GM21381 (cell line): ENCODE measurements at regions not wholly inside any gene's neighbourhood (a gene's known extent, or its start where the extent isn't known, plus 50 kb on each side); places are given as distances from the start of the nearest gene placed in this dataset.

ENCODE experiments used
- ATAC-seq: cut with Tn5 transposase; IDR thresholded peaks from one replicate; pipeline ENCODE4 v1.9.1; 2021; ENCODE audit warnings: mild to moderate bottlenecking, moderate library complexity; ENCODE audit not compliant: unreplicated experiment

DNA sequence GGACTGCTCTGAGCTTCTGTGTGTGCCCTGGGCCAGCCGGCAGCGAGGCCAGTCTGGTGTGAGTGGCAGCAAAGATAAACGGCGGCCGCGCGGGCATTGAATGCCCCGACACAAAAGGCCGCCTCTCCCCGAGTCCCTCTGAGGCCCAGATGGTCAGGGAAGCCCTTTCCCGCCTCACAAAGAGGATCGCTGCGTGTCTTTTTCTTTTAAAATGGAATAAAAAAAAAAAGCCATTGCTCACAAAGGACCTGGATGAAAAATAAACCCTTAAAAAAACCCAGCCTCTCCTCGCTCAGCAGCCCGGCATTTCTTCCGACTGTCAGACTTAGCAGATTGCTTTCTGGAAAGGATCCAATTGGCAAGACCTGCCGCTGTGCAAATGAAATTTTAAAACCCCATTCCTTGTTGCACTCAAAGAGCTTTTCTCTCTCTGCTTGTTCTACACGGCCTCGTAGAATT, 578.7 kb downstream of the BCOR start:
- no peak for ATAC-seq

DNA sequence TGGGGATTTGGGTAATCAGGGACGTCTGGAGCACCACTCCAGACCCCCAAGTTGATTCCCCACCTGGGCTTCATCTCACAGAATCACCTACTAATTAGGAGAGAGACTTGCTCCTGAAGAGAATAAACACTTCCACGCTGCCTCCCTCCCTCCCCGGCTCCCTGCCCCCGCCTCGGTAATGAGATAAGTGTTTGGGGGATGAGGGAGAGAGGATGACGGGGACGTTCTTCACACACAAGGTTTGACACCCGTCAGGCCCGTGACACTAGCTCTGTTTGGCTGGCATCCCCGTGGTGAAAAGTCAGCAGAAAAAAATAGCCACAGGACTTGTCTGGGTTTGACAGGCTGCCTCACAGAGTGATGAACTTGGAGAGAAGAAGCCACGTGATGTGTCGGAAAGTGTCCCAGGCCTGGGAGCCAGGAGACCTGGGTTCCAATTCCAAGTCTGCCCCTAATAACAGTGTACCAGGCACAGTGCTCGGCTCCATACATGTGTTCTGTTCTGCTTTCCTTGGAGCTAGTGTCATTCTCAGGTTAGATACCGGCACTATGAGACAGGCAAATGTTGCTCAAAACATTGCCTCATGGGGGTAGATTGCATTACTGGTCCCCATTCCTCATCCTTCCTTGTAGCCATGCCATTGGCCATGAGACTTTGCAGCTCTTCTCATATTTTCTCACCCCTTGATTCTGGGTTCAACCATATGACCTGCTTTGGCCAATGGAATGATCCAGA, 578.0 kb downstream of the BCOR start:
- no peak for ATAC-seq

DNA sequence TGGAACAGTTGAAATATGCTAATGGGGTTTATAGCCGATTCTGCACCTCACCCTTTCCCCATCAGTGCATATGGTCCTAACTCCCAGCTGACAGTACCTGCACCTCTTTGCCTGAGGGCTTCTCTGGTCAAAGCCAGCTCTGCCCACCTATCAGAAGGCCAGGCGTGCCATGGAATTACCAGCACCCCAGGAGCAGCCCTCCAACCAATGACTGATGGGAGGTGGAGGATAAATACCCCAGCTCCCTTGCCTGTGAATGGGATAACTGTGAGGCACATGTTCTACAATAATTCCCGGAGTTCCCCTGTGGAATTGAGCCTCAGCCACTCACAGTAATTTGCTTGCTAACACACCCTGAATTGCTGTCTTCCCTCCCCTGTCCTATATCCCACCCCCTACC, 572.0 kb downstream of the BCOR start:
- ATAC-seq: no peak

DNA sequence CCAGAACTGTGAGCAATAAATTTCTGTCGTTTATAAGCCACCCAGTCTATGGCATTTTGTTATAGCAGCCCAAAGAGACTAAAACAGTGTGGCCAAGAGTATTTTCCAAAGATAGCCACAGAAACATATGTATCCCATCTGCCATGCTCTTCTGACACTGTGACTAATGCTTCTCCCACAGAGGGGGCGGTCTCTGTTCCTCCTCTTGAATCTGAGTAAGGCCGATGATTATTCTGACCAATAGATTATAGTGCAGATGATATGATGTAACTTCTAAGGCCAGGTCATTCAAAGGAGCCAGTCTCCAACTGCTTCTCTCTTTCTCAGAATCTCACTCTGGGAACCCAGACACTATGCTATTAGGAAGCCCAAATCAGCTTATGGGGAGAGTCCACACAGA, 570.7 kb downstream of the BCOR start:
- no peak for ATAC-seq

DNA sequence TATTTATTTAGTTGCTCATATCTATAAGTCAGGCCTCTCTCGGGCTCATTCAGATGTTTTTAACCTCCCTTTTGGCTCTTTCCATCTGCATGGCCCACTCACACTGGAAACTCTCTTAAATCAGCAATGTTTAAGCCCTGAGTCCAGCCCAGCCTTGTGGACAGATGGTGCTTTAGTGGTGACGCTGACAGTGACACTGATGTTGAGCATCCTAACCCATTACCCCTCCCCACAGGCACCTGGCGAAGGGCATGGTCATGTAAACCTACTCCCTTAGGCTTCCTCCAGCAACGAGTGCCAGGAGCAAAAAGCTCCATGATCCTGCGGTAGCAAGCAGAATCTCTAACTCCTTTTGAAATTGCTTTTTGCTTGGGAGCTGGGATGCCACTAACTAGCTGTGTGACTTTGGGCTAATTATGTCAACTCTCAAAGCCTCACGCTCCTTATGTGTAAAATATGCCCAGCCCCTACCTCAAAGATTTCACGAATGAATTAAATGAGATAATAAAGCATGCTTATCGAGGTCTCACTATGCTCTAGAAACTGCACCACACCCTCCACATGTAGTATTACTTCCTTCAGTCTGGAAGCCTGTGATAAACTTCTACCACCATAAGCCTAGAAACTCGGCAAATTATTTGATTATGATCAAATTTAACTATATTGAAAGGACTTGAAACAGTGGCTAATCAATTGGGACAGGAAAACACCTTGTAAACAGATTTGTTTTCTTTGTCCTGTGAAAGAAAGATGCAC, 569.4 kb downstream of the BCOR start:
- no peak for ATAC-seq

DNA sequence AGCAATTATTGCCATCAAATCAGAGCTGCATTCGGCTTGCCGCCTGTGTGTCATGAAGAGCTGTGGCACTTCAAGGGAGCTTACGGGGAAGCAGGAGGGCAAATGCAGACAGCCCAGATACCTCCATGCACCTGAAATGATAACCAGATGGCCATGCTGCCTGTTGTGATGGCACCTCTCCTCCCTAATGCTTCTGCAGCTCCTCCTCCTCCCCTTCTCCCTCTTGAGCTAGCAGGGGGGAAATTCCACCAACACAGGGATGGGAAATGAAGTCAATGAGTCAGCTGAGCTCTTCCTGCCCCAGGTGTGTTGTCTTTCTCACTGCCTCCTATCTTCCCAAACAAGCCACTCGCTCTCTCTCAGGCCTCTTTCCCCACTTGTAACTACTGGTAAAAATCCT, 565.0 kb downstream of the BCOR start:
- no peak for ATAC-seq

DNA sequence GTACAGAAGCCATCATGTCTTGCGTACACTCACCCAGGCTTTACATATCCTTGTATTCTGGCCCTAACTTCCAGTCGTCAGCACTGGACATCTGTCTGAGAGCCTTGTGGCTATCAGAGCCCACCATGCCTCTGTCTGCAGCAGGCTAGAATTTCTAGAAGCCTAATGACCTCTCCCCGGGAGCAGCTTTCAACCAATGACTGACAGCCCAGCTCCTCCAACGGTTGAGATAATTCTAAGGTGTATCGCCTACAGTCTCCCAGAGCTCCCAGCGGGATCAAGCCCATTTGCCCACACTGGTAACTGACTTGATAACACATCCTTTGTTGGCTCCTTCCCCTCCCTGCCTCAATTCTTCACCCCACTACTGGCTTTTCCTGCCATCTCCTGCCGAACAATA, 562.8 kb downstream of the BCOR start:
- ATAC-seq: no peak

DNA sequence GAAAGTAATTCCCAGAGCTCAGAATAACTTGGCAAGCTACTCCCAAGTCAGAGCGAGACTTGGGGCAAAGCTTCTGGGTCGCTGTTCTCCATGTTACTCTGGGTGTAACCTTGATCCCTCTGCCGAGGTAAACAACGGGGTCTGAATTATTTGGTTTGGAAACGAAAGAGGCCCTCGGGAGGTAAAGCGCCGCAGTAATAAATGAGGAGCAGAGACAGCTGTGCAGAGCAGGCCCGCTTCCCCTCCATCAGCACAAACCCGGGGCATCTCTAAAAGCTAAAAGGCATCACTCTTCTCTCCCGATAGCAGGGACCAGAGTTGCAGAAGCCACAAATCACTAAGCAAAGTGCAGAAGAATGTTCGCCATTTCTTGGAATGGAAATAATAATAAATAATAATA, 561.5 kb downstream of the BCOR start:
- ATAC-seq: no peak

DNA sequence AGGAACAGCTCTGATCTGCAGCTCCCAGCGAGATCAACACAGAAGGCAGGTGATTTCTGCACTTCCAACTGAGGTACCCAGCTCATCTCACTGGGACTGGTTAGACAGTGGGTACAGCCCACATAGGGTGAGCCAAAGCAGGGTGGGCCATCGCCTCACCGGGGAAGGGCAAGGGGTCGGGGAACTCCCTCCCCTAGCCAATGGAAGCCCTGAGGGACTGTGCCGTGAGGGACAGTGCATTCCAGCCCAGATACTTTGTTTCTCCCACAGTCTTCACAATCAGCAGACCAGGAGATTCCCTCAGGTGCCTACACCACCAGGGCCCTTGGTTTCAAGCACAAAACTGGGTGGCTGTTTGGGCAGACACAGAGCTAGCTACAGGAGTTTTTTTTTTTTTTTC, 555.9 kb downstream of the BCOR start:
- ATAC-seq: no peak

DNA sequence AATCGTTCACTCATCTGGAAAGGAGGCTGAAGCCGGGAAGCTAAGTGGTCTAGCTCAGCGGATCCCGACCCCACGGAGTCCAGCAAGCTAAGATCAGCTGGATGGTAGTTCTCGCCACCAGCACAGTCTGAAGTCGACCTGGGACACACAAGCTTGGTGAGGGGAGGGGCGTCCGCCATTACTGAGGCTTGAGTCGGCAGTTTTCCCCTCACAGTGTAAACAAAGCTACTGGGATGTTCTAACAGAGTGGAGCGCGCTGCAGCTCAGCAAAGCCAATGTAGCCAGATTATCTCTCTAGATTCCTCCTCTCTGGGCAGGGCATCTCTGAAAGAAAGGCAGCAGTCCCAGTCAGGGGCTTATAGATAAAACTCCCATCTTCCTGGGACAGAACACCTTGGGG, 555.4 kb downstream of the BCOR start:
- no peak for ATAC-seq

DNA sequence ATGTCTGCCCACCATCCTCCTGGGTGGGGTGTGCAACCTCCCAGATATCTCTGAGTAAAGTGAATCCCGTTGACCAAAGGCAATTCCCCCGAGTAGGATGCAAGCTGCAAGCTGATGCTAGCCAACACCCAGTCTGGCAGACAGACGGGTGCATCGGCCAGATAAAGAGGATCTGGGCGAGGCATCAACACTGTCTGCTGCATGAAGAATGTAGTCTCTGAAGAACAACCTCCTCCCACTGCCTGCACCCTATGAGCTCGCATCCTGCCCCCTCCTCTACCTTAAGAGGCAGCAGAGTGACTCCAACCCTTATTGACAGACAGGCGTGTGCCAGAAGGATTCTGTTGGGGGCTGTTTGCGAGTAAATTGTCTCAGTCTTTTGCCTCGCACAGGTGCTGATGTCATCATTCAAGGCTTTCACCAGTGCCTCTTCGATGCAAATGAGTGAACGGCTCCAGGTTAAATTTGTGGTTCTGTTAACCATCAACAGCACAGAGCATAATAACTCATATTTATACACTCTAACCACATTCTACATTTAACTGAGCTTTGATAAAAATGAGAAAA, 546.9 kb downstream of the BCOR start:
- no peak for ATAC-seq

DNA sequence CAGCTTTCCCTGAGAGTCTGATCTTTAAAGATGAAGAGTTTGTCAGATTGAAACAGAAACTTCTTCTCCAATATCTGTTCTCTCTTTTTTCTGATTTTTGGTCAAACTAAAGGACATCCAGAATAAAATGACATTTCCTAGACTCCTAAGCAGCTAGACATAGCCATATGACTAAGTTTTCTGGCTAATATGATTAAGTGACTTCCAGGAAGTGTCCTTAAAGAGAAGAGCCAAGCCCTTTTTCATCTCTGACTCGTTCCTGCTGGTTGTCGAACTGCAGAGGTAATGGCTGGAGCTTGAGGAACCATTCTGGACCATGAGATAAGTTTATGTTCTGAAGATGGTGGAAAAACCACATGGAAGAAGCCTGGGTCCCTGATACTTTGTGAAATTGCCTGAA, 546.0 kb downstream of the BCOR start:
- ATAC-seq: no peak

DNA sequence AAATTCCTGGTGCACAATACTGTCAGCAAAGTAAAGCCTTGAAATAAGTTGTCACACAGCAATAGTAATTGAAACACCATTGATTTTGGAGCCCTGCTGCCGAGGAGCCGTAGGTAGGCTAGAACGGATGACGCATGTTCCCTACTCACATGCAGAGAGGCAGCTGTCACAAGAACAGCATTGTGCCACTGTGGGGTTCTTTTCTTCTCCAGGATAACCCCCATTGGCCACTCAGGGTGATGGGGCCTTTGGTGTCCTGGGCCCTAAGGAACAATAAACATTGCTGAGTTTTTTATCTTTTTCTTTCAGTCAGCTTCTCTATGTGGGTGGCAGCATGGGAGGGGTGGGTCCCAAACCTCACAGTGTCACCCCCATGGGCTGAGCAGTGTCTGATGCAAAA, 542.3 kb downstream of the BCOR start:
- no peak for ATAC-seq

DNA sequence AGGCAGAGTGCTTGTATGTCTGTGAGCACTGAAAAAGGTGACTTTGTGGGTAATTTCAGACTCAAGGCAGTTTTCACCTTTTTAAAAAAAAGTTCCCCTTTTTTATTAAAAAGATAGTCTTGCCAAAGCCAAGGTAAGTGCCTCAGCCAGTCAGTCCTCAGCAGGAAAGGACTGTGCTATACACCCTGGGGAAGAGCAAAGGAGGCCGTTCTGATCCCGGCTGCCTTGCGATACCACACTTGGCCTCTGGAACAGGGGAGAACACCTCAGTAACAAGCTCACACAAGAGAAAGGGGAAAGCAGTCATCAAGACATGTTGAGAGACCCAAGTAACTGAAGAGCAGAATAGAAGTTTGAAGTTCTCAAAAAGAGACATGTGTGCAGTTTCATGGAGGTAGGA, 541.7 kb downstream of the BCOR start:
- ATAC-seq: no peak

DNA sequence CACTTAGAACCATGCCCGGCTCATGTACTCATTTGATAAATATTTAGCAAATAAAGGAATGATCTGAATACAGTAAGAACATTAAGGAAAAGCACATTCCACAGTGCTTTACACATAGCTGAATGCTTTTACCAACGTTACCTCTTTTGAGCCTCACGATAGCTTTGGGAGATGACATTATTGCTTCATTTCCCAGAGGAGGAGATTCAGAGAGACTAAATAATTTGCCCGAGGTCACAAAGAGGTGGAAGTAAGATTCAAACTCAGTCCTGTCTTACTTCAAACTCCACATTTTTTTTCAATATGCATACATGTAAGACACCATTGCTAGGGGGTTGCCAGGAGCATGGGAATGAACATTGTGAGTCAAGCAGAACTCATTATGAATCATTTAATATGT, 538.5 kb downstream of the BCOR start:
- ATAC-seq: no peak

DNA sequence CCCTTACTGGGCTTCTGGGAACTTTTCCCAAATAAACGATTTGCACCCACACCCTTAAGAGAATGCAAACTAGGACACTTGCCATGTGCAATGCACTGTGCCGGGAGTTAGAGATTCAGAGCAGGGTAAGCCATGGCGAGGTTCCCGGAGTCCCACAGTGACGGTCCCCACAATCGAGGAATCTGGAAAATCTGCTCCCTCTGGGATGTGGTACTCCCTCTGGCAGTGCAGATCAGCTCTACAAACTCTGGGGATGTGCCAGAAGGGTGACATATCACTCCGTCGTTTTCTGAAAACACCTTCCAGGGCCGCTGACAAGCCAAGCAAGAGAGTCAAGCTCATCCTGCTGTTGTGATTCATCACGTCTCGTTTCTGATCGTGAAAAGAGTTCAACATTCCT, 537.5 kb downstream of the BCOR start:
- ATAC-seq: no peak

DNA sequence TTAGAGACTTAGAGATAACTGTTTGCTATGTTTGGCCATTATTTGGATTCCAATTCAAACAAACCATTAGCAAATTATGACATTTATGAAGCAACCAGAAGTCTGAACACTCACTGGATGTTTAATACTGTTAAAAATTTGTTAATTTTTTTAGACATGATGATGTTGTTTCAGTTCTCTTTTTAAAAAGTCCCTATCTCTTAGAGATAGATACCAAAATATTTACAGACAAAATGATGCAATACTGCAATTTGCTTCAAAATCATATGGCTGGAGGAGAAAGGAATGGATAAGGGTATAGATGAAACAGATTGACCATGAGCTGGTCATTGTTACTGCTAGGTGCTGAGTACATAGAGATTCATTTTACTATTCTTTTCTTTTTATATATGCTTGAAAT, 534.6 kb downstream of the BCOR start:
- no peak for ATAC-seq

DNA sequence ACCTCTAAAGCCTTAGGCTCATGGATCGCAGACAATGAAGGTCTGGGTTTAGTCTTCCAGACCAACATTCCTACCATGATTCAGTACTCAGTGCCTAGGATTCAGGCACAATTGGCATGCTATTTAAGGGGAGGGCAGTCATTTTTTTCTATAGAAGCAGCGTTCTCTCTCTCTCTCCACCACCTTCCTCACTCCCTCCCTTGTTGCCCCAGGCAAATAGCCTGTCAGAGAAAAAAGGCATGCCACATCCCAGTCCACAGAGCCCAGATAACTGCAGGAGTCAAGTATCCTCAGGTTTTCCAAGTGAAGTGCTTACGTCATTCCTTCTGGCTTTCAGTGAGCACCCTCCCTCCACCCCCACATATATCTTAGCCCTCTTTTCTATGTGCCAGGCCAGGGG, 533.0 kb downstream of the BCOR start:
- ATAC-seq: no peak

DNA sequence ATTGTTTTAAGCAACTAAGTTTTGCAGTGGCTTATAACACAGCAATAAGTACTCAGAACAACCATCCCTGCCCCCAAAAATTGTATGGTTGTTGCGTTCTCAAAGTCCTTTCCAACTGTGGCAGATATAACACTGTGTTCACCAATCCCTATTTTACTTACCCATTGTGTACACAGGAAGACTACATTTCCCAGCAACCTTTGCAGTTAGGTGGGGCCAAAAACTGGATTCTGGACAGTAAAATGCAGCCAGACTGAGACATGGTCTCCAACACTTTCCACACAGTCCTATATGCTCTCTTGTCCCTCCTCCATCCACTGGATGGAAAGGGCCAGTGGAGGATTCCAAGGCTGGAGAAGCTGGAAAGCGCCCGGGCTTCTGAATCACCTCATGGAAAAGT, 523.6 kb downstream of the BCOR start:
- ATAC-seq: no peak

DNA sequence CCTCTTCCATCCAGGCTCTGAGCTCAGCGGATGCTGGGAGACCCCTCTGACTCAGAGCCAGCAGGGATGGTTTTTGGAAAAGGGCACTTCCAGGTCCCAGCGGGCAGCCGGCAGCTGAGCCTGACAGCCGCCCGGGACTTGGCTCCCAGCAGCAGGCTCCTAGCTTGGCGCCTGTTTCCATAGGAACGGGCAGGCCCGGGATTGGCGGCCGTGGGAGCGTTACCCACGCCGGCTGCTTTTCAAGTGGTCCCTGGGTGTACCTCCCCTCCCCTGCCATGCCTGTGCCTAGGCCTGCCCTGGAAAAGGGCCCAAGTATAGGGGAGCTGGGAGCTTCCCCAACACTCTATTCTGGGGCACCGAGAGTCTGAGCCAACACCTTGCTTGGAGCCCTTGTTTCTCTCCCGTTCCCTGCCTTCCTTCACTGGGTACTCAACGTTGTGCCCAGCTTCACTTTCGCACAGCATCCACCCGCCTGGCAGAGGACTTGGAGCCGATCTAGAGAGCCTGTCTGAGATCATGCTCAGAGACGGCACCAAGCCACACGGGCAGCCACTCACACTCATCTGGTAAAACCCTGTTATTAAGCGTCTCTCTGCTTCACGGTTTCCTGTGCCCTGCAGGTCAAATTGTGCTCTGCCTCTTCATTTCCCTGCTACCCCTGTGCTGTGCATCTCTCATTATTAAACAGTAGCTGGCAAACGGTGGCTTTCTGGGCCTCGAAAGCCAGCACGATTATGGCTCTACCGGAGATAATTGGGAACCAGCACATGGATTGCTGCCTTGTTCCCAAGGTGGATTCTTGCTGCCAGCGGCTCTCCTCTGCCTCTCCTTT, 521.5 kb downstream of the BCOR start:
- ATAC-seq: no peak

DNA sequence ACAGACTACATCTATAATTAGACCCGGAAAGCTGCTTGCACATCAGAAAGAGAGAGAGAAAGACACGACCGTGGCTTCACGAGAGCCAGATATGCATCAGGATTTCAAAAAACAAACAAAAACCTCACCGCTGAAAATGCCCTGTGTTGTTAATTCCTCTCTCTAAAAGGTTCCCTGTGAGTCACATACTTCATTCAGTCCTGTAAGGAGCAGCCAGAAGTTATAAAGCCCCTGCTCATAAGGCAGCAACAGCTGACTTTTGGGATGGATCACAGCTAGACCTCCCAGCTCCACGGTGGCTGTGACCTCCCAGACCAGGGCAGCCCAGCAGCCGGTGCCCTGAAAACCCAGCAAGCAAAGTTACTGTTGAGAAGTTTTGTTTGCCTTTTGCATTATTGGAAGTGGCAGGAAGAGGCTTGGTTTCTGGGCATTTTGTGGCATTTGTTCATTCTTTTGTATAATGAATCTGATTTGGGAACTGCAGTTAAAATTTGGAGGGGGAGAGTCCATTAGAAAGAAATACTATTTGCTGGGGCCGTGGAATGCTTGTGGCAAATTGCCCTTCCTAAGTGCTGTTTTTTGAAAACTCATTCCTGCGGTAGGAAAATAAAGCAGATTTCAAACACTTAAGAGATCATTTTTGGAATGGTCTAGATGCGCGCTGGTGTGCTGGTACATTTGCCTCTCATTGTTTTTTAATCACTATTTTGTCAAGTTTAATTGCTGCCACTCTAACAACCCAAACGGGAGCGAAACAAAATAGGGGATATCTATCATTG, 520.4 kb downstream of the BCOR start:
- ATAC-seq: no peak
